D721Med (cell line): ENCODE measurements at regions not wholly inside any gene's neighbourhood (a gene's known extent, or its start where the extent isn't known, plus 50 kb on each side); places are given as distances from the start of the nearest gene placed in this dataset.

ENCODE experiments used
- DNase-seq: peaks from one replicate; pipeline ENCODE4 v3.0.0; 2011; ENCODE audit warnings: low spot score; ENCODE audit not compliant: insufficient read length
- FAIRE-seq: peaks from 2 replicates; lab custom pipeline; 2011; peaks lifted over from hg19 to GRCh38; lab: Jason Lieb, UNC
- TF ChIP-seq, protein P1 (sequence below): IDR thresholded peaks from 2 replicates; pipeline ENCODE4 v1.5.1; 2012; ENCODE audit warnings: mild to moderate bottlenecking, control low read depth; ENCODE audit not compliant: insufficient read depth; ENCODE audit errors: missing control alignments

DNA sequence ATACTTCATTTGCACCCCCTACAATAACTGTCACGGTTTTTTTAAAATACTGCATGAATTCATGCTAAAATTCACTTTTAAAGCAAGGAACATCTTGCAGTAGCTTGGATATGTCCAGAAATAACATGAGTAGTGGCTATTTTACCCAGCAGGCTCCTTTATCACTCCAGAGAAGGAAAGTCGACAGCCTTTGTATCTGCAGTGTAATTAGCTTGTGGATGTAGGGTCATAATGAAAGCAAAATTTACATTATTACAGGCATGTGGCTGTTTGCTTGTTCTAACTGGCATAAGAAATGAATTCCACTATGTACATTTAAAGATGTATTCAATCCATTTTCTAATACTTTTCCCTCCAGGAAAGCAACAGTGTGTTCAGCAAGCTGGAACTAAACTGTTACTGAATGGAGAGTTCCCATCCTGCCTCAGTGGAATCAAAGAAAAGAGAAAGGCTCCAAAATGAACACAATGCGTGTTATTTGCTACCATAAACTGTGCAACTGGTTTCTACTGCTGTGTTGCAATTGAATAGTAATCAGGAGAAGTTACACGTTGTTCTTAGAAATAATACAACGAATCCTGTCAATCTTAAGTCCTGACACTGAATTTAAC is 321.2 kb upstream of the VRK2 start:
- no peak for FAIRE-seq
- TF ChIP-seq, protein P1, sequence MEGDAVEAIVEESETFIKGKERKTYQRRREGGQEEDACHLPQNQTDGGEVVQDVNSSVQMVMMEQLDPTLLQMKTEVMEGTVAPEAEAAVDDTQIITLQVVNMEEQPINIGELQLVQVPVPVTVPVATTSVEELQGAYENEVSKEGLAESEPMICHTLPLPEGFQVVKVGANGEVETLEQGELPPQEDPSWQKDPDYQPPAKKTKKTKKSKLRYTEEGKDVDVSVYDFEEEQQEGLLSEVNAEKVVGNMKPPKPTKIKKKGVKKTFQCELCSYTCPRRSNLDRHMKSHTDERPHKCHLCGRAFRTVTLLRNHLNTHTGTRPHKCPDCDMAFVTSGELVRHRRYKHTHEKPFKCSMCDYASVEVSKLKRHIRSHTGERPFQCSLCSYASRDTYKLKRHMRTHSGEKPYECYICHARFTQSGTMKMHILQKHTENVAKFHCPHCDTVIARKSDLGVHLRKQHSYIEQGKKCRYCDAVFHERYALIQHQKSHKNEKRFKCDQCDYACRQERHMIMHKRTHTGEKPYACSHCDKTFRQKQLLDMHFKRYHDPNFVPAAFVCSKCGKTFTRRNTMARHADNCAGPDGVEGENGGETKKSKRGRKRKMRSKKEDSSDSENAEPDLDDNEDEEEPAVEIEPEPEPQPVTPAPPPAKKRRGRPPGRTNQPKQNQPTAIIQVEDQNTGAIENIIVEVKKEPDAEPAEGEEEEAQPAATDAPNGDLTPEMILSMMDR = no peak

DNA sequence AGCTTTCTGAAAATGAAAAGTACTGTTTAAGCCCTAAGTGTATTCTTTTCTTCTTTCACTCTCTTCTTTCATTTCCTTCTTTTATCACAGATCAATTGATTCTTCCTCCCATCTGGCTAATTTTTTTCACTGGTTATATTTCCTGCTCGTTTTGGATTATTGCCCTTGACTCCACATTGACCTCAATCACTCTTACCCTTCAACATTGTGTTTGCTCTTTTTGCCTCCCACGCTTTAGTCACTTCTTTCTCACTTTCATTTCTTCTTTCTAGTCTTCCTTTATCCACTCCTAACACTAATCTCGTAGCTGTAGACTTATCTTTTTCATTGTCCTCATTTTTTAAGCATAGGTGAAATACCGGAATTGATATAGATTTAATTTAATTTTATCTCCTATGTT is 320.3 kb upstream of the VRK2 start:
- TF ChIP-seq, protein P1 = no peak
- no peak for DNase-seq
- no peak for FAIRE-seq

More for the DNA sequence above, 321.2 kb upstream of the VRK2 start:
- DNase-seq = no peak

DNA sequence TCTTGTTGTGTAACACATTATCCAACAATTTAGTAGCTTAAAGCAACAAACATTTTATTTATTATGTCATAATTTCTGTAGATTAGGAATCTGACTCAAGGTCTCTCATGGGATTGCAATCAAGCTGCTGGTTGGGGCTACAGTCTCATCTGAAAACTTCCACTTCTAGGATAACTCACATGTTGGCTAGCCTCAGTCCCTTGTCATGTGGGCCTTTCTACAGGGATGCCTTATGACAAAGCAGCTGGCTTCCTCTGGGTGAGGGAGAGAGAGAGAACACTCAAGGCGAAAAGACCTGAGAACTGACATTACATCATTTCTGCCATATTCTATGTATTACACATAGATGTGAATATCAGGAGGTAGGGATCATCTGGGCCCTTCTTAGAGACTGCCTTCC is 317.9 kb upstream of the VRK2 start:
- DNase-seq (no peak), FAIRE-seq (no peak)
- TF ChIP-seq, protein P1 = no peak

DNA sequence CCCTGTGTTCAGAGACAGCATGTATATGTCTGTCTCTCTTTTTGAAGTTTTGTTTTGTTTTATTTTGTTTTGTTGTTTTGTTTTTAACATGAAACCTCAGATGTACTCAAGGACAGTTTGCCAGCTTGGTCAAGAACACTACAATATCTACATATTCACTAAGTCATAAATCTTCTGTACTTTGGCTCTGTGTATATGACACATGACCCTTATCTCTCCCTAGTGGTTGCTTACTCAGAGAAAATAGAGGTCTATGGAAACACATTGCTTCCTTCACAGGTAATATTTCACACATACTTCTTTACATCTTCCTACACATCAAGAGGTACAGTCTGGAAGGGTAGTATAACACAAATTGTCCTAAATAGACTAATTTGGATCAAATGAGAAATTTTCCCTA is 312.6 kb upstream of the VRK2 start:
- TF ChIP-seq, protein P1 = no peak
- FAIRE-seq (no peak), DNase-seq (no peak)

DNA sequence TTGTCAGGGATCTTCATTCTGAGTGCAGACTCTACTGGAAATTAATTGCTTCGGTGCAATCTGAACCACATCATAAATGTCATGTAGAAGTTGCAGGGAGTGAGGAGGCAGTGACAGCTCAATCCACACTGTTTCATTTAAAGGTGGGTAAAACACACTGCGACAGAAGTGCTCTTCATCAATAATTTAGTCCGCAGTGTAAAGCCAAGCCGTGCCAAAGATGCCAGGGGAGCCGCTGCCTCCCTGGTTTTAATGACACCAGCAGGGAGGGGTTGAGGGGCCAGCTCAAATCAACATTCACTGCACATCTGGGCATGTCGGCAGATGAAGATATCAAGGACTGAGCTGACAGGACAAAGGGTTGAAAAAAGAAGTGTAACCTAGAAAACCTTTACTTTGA is 305.7 kb upstream of the VRK2 start:
- FAIRE-seq (no peak), DNase-seq (no peak)
- TF ChIP-seq, protein P1 = no peak

DNA sequence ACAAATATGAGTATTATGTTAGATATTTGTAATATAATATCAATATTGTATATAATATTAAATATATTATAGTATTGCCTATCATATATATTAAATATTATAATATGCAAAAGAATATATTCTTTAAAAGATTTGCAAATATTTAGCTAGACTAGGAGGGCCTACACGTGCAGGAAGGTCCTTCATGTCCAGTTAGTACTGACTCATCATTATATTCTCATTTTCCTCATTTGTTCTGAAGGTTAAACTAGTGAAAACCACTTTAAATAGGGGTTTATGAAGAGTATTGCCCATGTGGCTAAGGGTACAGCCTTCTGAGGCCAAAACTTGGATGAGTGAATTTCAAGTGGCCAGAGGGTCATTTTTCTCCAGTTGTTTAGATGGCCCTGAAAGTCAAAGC is 293.0 kb upstream of the VRK2 start:
- no peak for FAIRE-seq
- TF ChIP-seq, protein P1 = no peak
- no peak for DNase-seq

DNA sequence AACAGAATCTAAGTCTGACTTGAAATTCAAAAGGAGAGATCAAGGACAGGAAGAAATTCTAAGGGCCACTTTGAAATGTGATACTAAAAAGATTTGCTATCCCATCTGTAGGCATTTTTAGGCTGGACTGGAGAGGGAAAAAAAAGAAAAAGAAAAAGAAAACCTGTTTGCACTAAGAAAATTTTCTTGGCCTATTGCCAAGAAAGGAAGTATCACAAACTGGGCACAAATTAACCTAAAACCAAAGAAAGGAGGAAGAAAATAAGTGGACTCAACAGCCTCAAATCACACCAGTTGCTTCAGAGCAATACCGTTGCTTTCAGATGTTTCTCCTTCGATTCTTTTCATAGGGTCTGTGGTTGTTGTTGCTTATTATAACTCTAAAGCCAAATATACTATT is 287.9 kb upstream of the VRK2 start:
- TF ChIP-seq, protein P1 = no peak
- no peak for FAIRE-seq
- DNase-seq = no peak
